ENCODE measurements at regions not wholly inside any gene's neighbourhood (a gene's known extent, or its start where the extent isn't known, plus 50 kb on each side); places are given as distances from the start of the nearest gene placed in this dataset.

DNA sequence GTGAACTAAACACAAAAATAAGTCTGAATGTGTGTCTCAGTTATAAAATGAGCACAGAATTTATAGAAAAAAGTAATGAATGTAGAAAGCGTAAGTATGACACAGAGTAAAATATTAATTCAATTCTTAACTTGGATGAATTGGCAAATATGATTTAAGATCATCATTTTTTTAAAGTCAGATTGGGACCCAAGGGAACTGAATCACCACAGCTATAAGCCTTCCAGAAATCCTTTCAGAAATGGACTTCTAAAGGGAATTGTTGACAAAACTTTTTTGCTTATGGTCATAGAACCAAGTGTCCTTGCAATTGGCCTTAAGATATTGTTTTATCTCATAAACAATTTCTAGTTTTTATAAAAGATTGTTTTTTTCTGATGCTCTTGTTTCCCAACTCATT is 495.1 kb upstream of the DAB2 start:
- WGBS (ENCODE audit: missing lambda C conversion rate), result 75% methylated on average over 1 of the region's 1 CpG
- no peak overlapping the region for H3K4me3 ChIP-seq
- no peaks in the 10 kb centered on the region for H3K9me3 ChIP-seq
- TF ChIP-seq HEYL (CRISPR knock-in tag; IDR thresholded peaks at IDR 0.05), result no peak
- TF ChIP-seq, protein P1, sequence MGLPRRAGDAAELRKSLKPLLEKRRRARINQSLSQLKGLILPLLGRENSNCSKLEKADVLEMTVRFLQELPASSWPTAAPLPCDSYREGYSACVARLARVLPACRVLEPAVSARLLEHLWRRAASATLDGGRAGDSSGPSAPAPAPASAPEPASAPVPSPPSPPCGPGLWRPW (IDR thresholded peaks at IDR 0.05), result no peak
- no peak for TF ChIP-seq POLR2AphosphoS2 (conservative IDR thresholded peaks at IDR 0.05; ENCODE audit: low read length)
- no peak for TF ChIP-seq POLR2A (IDR thresholded peaks at IDR 0.05; ENCODE audit: low read length)
- TF ChIP-seq HOXA7 (CRISPR knock-in tag; IDR thresholded peaks at IDR 0.05), result no peak
- TF ChIP-seq, protein P2, sequence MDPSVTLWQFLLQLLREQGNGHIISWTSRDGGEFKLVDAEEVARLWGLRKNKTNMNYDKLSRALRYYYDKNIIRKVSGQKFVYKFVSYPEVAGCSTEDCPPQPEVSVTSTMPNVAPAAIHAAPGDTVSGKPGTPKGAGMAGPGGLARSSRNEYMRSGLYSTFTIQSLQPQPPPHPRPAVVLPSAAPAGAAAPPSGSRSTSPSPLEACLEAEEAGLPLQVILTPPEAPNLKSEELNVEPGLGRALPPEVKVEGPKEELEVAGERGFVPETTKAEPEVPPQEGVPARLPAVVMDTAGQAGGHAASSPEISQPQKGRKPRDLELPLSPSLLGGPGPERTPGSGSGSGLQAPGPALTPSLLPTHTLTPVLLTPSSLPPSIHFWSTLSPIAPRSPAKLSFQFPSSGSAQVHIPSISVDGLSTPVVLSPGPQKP (IDR thresholded peaks at IDR 0.05; ENCODE audit: low read depth, low read length), result no peak
- no peak overlapping the region for H3K27ac ChIP-seq
- DNase-seq (ENCODE audit: low read depth in 1 of 2, low spot score in 1 of 2), result no peak
- FAIRE-seq, result no peak
- no peak overlapping the region for H3K4me2 ChIP-seq
- ATAC-seq, result no peak
- POLR2A ChIA-PET, result no interaction called here
- CTCF ChIA-PET, result no interaction called here
- no peaks in the 10 kb centered on the region for H3K4me1 ChIP-seq

DNA sequence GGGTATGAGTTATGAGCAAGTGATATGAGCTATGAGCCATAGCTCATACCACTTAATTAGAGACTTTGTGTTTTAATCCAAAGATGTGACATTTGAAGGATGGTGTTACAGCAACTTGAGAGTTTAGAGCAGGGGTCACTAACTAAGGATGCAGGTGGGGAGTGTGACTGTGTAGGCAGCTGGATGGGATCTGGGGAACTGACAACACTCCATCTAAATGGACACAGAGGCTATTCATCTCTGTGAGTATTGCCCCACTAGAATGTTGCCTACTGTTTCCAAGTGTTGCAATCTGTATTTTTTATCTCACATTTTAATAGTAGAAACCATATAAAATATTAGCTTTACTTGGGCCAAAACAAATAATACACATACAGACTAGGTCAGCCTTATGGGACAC is 488.1 kb upstream of the DAB2 start:
- FAIRE-seq, result no peak
- TF ChIP-seq HOXA7 (CRISPR knock-in tag; IDR thresholded peaks at IDR 0.05) (no peak), FOSB (CRISPR knock-in tag; IDR thresholded peaks at IDR 0.05) (no peak), MYC (IDR thresholded peaks at IDR 0.05; ENCODE audit: borderline replicate concordance, low read length) (no peak), ESRRA (IDR thresholded peaks at IDR 0.05; ENCODE audit: borderline replicate concordance, low read length) (no peak), RNF2 (IDR thresholded peaks at IDR 0.05; ENCODE audit: borderline replicate concordance, low read depth) (no peak), JUN (IDR thresholded peaks at IDR 0.05) (no peak), ZC3H11A (IDR thresholded peaks at IDR 0.05) (no peak), POLR2A (IDR thresholded peaks at IDR 0.05; ENCODE audit: low read length) (no peak), NR3C1 (IDR thresholded peaks at IDR 0.05) (no peak), CBX8 (IDR thresholded peaks at IDR 0.05) (no peak), MAZ (IDR thresholded peaks at IDR 0.05; ENCODE audit: borderline replicate concordance, low read depth, low read length) (no peak), TFCP2L1 (CRISPR knock-in tag; IDR thresholded peaks at IDR 0.05) (no peak), JUNB (IDR thresholded peaks at IDR 0.05) (no peak)
- TF ChIP-seq, protein P3, sequence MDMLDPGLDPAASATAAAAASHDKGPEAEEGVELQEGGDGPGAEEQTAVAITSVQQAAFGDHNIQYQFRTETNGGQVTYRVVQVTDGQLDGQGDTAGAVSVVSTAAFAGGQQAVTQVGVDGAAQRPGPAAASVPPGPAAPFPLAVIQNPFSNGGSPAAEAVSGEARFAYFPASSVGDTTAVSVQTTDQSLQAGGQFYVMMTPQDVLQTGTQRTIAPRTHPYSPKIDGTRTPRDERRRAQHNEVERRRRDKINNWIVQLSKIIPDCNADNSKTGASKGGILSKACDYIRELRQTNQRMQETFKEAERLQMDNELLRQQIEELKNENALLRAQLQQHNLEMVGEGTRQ (IDR thresholded peaks at IDR 0.05), result no peak
- TF ChIP-seq, protein P4, sequence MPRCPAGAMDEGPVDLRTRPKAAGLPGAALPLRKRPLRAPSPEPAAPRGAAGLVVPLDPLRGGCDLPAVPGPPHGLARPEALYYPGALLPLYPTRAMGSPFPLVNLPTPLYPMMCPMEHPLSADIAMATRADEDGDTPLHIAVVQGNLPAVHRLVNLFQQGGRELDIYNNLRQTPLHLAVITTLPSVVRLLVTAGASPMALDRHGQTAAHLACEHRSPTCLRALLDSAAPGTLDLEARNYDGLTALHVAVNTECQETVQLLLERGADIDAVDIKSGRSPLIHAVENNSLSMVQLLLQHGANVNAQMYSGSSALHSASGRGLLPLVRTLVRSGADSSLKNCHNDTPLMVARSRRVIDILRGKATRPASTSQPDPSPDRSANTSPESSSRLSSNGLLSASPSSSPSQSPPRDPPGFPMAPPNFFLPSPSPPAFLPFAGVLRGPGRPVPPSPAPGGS (IDR thresholded peaks at IDR 0.05), result no peak
- TF ChIP-seq, protein P5, sequence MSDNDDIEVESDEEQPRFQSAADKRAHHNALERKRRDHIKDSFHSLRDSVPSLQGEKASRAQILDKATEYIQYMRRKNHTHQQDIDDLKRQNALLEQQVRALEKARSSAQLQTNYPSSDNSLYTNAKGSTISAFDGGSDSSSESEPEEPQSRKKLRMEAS (IDR thresholded peaks at IDR 0.05), result no peak
- TF ChIP-seq, protein P2 (IDR thresholded peaks at IDR 0.05; ENCODE audit: low read depth, low read length), result no peak
- CTCF ChIA-PET, result interaction anchor here (0.7 to 1.3 kb wide), 2 partner anchors 10 to 36 kb away, joined by 3 read pairs; no protein-coding TSS in a partner anchor

More for the DNA sequence above, 488.1 kb upstream of the DAB2 start:
- Histone ChIP-seq H3K4me3 (no peak overlapping the region), H3K4me1 (no peaks in the 10 kb centered on the region), H3K4me2 (no peak overlapping the region), H3K27ac (no peak overlapping the region), H3K9me3 (no peaks in the 10 kb centered on the region)
- DNase-seq (ENCODE audit: low read depth in 1 of 2, low spot score in 1 of 2) (no peak), ATAC-seq (no peak)
- POLR2A ChIA-PET, result no interaction called here
